Hematopoietic multipotent progenitor cell treated with erythropoietin and hydrocortisone succinate and interleukin-3 and kit ligand, for 17 days (in vitro differentiated cells): ENCODE measurements at regions not wholly inside any gene's neighbourhood (a gene's known extent, or its start where the extent isn't known, plus 50 kb on each side); places are given as distances from the start of the nearest gene placed in this dataset.
"Not testable (repeated sequence)": the region's sequence is repeated elsewhere in the genome, so short reads cannot be mapped to it uniquely, and the experiment has no call there.

Source experiments
- DNase-seq: peaks from one replicate; pipeline ENCODE4 v3.0.0-alpha.2; 2015; ENCODE audit warnings: low spot score

- DNase-seq = no peak
Measured at GRCh38 chr21:15311510-15311909, 246.7 kb upstream of the NRIP1 start.

DNA sequence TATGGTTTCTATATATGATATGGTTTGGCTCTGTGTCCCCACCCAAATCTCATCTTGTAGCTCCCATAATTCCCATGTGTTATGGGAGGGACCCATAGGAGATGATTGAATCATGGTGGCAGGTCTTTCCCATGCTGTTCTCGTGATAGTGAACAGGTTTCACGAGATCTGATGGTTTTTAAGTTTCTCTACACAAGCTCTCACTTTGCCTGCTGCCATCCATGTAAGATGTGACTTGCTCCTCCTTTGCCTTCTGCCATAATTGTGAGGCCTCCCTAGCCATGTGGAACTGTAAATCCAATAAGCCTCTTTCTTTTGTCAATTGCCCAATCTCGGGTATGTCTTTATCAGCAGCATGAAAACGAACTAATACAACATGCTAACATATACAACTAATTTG lies 252.2 kb upstream of the NRIP1 start:
- not testable (repeated sequence) for DNase-seq

DNA sequence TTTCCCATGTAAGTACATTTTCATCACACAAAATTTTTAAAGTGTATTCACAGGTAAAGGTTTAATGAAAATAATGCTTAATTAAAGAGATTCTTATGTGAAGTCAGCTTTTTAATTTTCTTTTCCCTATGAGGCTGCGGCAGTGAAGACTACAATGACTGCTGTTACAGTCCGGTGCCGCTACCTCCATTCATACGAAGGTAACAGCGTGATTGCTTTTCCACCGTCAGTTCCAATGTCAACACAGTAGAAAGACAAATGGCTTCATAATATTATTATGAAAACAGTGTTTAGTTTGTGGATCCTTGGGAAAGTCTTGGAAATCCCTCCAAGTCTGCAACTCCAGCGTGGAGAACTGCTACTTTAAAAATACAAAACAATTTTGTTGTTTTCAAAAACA lies 254.9 kb upstream of the NRIP1 start:
- DNase-seq = no peak

GRCh38 chr21:15324542-15324941 lies 259.7 kb upstream of the NRIP1 start:
- DNase-seq = no peak

DNA sequence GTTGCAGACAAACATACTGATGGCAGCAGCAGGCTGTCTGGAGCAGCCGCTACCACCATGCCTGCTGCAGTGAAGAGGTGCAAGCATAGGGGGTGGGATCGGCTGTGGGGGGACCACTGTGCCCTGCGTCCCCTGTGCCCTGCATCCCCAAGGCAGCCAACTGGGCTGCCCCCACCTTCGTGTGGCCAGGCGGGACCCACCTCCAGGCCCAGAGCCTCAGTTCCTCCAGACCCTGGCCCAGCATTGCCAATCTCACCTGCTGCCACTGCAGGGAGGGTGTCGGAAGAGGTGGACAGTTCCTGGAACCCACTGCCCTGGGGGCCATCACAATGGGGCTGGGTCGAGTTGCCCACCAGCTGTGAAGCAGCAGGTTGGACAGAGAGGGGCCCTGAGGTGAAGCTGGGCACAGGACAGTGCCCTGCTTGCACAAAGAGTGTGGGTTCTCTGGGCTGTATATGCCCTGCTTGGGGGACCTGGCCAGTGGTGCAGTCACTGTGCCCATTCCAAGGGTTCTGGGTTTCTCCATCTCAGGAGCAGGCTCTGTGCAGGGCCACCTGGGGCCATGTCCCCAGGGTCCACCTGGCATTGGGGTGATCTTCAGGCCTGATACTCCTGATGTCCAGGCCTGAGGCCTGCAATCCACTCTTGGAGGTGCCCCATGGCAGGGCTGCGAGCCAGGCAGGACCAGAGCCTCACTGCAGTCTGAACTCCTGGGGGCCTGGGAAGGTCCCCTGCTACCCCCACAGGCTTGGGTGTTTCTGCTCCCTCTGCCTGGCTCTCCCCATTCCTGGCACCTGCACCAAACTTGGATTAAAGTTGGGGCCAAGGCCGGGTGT lies 261.4 kb upstream of the NRIP1 start:
- DNase-seq = no peak

DNA sequence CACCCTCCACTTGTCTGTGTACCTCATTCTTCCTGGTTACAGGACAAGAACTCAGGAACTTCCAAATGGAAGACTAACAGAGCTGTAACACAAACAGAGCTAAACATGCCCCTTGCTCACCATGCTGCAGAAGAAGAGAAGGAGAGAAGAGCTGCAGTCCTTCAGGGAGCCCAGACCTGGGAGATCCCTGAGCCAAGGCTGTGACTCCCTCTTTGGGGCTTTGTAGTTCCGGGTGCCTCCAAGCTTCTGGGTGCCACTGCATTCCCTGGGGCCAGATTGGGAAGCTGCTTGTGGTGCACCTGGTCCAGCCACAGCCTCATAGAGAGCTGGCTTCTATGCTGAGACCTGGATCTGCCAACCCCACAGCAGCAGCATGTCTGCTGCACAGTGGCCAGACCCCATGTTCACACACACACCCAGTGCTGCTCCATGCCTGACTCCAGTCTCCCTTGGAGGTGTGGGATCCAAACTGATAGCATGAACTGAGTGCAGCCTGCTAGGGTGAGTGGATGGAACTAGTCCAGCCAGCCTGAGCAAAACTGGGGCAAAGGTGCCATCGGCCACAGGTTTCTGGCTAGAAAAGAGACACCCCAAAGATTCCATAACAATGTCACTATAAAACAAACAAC lies 263.0 kb upstream of the NRIP1 start:
- DNase-seq = no peak

GRCh38 chr21:15329191-15329590 lies 264.4 kb upstream of the NRIP1 start:
- DNase-seq = no peak

DNA sequence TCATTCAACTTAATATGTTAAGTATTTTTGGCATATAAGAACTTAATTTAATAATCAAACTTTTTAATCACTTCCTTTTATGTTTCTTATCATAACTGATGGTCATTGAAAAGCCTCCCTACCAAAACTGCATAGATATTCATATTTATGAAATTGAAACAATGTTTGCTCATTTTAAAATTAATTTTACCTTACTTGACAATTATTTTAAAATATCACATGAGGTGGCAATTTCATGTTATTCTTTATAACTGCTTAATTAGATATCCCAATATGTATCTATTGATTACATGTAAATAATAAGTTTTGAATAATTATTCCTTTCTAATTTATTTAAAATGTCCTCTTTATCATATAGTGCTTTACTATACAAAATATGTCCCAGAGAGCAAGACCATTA lies 266.1 kb upstream of the NRIP1 start:
- no peak for DNase-seq

DNA sequence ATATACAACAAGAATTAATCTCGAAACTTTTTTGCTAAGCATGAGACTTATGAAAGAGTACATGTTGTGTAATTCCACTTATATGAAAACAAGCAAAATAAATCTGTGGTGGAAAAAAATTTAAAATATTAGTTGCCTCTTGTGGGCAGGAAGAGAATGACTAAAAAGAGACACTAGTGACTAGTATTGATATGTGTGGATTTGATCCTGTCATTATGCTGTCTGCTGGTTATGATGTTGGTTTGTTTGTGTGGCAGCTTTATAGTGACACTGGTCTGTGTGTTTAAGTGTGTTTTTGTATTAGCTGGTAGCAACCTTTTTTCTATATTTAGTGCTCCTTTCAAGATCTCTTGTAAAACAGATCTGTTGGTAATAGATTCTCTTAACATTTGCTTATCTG lies 267.8 kb upstream of the NRIP1 start:
- no peak for DNase-seq

- DNase-seq = no peak
Measured at GRCh38 chr21:15333136-15333710, 268.4 kb upstream of the NRIP1 start.

DNA sequence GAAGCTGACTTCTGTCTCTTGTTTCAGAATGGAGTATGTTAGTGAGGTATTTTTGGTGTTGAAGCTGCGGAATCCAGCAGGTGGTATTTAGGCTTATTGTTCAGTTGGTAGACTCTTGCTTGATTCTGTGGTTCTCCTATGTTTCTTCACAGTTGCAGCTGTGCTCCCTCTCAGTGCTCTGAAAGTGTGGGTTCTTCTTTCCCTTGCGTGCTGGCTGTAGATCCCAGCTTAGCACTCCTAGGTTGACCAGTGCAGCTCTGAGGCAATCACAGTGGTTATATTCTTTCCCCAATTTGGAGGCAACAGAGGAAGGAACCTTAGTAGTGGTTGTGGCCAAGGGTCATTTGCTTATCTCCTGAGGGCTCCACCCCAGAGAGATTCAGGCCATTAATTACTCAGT lies 269.2 kb upstream of the NRIP1 start:
- no peak for DNase-seq

DNA sequence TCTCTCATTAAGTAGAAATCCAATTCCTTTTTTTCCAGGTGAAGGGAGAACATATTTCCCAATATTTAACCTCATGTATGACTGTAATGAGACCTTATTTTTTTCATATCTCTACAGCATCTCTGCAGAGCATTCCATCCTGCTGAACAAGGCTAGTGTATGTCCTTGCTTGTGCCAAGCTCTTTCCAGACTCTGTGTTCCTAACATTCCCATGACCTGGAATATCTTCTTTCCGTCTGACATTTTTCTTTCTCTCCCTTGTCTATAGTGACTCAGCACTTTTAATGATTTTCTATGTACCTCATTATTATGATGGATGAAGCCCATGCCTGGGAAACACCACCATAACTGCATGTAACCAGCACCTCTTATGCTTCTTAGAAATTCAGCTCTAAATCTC lies 278.3 kb upstream of the NRIP1 start:
- no peak for DNase-seq

- no peak for DNase-seq
Measured at GRCh38 chr21:15352009-15352408, 287.2 kb upstream of the NRIP1 start.

GRCh38 chr21:15353546-15353945 lies 288.7 kb upstream of the NRIP1 start:
- no peak for DNase-seq

GRCh38 chr21:15354516-15354915 lies 289.7 kb upstream of the NRIP1 start:
- no peak for DNase-seq

GRCh38 chr21:15355066-15355465 lies 290.3 kb upstream of the NRIP1 start:
- no peak for DNase-seq

- no peak for DNase-seq
Measured at GRCh38 chr21:15359251-15359650, 294.5 kb upstream of the NRIP1 start.

DNA sequence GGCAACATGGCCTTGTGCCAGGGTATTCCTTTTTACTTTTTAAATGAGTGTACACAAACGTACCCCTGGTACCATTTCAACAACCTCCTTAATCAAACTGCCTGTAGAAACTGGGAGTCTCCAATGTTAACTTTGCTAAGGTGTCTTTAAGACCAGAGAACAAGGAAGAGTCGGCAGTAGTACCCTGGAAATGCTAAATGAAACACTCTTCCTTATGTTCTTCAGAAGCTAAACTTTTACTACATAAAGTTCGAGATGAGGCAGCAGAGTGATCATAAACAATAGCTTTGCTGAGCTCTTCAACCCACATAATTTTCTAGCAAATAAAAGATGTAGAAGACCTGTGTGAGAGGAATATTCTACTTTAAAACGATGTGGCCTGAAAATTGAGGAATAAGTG lies 297.7 kb upstream of the NRIP1 start:
- DNase-seq = no peak

GRCh38 chr21:15363921-15364320 lies 299.1 kb upstream of the NRIP1 start:
- DNase-seq = no peak

GRCh38 chr21:15365751-15366392 lies 301.1 kb upstream of the NRIP1 start:
- no peak for DNase-seq

DNA sequence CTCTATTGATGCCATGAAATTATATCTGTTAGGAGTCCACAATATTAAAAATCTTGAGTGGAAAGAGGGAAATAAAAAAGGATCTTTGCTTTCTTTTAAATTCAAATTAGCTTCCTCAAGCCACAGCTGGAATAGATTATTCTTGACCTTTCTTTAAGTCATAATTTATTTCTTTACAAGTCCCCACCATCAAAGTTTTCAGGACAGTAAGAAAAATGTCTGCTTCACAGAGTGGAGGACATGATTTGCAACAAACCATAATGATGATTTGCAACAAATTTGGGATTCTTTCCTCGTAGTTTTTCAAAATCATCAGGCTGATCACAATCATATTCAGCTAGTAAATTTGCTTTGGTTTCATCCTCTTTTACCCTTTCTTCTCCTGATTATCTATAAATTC lies 301.8 kb upstream of the NRIP1 start:
- DNase-seq = no peak

DNA sequence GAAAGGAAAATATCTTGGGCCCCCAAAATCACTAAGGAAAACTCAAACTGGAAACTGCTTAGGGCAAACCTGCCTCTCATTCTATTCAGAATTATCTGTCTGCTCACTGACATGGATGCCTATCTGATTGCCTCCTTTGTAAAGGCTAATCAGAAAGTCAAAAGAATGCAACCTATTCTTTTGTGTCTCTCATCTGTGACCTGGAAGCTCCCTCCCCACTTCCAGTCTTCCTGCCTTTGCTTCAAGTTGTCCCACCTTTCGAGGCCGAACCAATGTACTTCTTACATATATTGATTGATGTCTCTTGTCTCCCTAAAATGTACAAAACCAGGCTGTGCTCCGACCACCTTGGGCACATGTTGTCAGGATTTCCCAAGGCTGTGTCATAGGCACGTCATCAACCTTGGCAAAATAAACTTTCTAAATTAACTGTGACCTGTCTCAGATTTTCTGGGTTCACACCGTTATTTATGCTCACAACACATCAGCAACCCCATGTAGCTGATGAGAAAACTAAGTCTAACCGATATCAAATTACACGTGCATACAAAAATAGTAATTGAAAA lies 302.3 kb upstream of the NRIP1 start:
- DNase-seq = no peak
